HG03066 (cell line): ENCODE measurements at regions not wholly inside any gene's neighbourhood (a gene's known extent, or its start where the extent isn't known, plus 50 kb on each side); places are given as distances from the start of the nearest gene placed in this dataset.
"Not testable (repeated sequence)": the region's sequence is repeated elsewhere in the genome, so short reads cannot be mapped to it uniquely, and the experiment has no call there.

Source experiments
- ATAC-seq: cut with Tn5 transposase; IDR thresholded peaks from one replicate; pipeline ENCODE4 v1.9.1; 2021; ENCODE audit warnings: low read depth; ENCODE audit not compliant: unreplicated experiment

DNA sequence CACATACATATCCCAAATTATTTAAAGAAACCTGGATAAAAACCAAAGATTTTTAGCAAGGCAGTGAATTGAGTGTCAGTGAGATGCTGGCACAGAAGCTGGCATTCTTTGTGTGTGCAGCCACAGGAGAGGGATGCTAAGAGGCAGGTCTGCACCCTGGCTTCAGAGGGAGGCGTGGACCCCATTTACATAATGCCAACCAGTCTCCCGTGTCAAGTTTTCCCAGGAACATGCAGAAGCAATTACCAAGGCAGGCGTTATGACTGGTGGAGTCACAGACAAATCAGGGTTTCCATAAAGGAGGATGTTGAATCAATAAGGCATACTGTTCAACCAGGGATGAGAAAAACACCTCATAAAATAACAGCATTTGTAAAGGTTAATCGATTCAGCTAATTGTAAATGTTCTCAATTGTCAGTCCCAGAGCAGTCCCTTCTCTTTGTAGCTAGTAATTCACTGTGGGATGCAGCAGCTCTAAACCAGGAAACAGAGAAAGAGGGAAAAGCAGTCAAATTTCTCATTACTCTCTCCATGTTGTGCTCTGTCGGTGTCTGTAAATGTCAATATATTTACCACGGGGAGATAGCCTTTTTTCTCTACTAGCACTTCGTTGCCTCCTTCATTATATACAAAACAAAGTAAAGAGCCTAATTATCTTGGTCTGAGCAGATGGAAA is 452.4 kb upstream of the GRAMD2B start:
- ATAC-seq = no peak

DNA sequence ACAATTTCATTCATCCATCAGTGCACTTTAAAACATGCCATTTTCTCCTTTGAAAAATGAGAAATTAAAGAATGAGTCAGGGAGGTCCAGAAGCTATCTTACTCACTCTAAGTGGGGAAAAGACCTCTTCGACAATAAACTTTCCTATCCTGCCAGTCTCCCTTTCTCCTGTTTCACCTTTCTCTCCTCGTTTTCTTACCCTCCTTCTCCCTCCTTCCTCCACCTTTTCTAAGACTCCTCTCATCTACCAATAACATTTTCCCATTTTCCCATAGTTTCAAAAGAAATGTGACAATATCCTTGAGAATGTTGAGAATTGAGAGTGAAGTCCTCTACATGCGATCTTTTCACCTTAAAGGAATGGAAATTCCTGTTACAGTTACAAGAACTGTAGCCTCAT is 450.5 kb upstream of the GRAMD2B start:
- no peak for ATAC-seq

DNA sequence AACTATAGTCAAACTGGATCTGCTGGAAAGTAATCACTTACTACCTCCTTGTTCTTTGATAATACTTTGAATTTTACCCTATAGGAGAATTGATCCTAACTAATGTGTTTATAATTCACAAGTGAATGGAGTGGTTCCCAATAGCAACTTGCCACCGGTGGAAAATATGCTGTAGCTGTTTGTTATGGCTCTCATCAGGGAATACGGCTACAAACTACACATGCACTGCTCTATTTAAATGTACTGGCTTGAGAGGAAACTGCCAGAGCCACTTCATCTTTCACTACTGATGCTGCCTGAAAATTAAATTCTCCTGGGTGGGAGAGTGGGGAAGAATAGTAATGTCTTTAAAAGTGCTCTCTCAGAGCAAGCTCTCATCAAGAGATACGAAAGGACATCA is 448.5 kb upstream of the GRAMD2B start:
- ATAC-seq = no peak

DNA sequence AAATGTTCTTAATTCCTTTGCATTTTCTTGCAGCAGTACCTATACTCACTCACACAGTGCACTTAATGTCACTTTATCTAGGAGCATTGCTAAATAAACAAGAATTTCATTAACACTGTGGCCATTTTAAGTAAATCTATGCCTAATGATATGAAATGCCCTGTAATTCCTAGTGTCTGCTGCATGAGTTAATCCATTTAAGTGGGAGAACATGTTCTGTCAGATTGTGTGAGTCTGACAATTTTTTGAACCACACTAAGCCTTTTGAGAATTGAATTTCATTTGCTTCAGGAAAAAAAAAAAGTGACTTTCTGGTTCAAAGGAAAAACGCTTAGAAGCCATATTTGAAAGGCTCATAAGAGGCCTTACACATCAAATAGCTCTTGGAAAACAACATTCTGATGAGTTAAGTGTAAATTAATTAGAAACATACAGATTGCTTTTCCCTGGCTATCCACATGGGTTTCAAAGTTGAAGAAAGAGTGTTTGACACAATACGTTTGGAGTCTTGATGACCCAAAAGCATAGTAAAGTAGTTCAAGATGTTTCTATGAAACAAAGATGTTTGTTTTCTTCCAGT is 446.7 kb upstream of the GRAMD2B start:
- ATAC-seq = no peak

DNA sequence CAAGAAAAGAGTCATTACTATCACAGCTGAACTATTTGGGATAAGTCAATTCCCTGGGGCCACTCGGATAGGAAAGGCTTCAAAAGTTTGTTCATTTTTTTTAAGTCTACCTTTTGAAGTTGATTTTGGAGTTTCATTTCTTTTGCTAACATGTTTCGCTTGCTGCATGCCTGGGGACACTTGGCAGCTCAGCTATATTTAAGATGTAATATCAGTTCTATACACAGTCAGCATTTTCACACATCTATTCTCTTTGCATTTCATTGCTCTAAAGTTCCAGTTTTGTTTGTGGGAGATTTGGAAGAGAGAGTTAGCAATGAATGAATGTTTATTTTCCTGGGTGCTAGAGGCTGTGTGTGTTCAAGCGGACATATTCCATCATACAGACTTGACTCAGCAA is 445.2 kb upstream of the GRAMD2B start:
- no peak for ATAC-seq

DNA sequence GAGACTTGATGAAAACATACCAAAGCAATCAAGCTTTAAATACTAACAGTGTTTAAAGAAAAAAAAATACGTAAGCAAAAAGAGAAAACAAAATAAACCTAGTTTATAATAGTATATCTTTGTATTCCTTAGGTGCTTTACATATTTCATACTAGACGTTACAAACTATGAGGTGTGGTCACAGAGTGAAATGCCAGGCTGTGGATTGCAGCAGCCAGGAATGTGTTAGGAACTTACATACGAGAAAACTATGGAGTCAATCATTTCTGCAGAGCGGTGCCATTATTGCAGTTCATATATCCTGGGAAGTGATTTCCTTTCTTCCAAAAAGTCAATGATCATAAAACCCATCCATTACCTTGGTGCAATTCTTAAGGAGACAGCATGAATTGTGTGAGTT is 443.6 kb upstream of the GRAMD2B start:
- ATAC-seq = no peak

DNA sequence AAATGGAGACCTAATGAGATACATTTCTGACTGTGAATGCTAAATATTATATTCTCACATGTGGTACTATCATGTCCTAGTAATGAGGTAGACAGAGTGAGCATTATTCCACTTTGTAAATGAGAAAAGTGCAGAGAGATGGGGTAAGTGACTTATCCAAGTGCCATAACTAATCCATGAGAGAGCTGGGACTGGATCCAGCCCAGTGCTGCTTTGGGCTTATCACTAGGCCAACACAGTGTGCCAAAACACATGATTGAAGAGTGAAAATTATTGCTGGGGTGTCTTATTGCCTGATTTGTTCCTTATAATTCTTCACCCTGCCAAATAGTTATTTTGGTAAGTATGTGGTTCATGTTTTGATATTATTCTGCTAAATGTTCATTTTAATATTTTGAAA is 442.2 kb upstream of the GRAMD2B start:
- no peak for ATAC-seq

DNA sequence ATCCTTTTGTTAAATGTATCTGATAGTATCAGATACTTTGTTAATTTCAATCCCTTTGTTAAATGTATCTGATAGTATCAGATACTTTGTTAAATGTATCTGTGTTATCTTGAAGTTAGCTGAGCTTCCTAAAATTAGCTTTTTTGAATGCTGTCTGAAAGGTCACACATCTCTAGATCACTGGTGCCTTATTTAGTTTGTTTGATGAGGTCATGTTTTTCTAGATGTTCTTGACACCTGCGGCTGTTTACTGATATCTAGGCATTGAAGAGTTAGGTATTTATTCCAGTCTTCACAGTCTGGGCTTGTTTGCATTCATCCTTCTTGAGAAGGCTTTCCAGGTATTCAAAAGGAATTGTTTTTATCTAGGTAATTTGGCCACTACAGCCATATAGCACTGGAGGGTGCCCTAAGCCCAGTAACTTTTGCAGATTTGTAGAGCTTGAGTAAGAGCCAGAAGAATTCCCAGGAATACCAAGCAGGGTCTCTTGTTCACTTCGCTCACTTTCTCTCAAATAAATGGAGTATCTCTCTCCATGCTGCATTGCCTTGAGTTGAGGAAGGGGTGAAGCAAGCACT is 435.4 kb upstream of the GRAMD2B start:
- ATAC-seq = no peak

DNA sequence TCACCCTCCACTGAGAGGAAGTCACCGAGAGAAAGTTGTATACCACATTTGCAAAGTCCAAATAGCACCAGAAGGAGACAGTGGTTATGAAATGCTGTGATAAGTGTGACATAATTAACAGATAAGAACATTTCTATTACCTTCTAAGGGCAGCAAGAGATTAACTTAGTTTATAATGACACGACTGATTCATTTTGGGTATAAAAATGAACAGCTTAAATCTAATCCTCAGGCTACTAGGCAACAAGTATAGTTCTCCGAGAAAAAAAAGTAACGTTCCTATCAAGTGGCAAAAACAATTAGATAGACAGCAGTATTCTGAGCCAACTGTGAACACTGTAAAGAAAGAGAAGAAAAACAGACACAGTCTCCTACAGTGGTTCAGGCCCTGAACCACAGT is 431.2 kb upstream of the GRAMD2B start:
- ATAC-seq = no peak

DNA sequence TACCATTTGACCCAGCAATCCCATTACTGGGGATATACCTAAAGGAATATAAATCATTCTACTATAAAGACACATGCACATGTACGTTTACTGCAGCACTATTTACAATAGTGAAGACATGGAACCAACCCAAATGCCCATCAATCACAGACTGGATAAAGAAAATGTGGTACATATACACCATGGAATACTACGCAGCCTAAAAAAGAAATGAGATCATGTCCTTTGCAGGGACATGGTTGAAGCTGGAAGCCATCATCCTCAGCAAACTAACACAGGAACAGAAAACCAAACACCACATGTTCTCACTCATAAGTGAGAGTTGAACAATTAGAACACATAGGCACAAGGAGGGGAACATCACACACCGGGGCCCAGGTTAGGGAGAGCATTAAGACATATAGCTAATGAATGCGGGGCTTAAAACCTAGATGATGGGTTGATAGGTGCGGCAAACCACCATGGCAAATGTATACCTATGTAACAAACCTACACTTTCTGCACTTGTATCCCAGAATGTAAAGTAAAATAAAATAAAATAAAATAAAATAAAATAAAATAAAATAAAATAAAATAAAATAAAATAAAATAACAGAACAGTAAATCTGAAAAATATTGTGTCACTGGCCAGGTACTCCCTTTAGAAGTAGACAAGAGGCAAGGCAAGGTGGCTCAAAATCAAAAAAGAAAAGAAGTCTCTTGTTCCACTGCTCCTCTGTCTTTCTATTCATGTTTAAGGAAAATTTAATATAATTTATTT is 423.8 kb upstream of the GRAMD2B start:
- ATAC-seq = not testable (repeated sequence)

DNA sequence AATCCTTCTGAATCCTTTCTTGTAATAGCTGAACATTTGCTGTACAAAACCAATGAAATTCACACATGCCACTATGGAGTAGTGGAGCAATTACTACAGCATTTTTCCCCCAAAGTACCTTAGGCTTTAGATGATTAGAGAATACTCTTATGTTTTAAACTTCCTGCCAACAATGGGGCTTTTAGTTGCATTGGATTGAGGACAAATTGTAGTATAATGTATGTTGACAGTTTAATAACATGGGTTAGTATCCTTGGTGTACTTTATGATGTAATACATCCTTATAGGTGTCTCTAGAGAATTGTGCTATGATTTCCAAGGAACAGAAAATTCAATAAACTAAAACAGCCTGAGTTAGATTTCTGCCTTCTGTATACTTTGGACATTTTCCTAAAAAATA is 422.7 kb upstream of the GRAMD2B start:
- no peak for ATAC-seq

DNA sequence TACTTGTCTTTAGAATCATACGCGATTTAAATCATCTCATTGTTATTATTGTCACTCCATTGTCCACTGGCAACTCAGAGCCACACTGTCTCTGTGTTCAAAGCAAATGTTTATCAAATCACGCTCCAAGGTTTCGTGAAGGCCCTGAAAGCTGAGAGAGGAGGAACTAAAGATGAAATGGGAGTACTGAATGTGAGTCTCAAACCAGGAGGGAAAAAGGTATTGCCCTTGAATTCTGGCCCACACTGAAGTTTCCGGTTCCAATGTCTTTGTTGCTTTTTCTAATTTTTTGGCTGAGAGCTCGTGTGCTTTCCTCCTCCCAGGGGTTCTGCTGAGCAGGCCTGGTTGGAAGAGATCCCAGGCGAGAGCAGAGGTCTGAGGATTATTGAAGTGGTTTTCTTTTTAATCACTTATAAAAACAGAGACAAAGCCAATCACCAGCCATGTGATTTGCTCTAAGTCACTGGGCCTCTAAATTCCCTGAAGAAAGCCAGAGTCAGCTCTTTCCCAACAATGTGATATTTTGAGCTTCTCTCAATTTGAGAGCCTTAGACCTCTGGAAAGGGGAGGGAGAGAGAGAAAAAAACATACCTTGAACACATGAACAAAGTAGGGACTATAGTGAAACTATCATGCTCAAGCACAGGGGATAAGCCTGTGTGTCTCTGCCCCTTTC is 420.8 kb upstream of the GRAMD2B start:
- no peak for ATAC-seq

DNA sequence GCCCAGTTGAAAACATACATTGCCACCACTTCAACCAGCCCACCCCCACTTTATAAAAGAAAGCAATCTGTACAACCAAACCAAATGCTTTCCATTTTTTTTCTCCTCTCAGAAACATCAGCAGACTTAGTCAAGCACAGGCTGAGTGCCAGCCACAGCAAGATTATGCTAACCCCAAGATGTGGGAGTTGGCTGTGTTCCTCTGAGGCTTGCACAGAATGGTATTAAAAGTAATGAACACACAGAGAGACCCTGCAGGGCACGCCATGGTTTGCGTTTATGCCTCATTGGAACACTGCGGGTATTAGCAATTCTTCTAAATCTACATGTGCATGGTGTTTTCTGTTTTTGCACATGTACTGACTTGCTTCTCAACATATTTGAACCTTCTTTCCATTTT is 419.9 kb upstream of the GRAMD2B start:
- no peak for ATAC-seq

DNA sequence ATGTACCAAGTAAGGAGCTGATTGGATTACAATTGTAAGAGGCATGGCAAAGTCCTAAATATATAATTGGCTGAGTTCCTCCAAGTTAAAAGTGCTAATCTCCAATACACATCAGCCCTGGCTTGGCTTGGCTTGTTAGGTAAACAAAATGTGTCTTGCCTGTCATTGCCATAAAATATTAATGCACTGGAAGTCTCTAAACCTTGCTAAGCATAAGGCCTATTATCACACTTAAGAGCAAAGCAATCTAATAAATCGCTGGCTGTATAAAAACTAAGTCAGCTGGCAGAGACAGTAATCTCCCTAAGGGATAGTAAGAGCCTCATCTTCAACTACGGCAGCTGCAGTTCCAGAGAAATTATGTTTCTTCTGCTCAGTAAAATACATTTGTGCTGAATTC is 418.6 kb upstream of the GRAMD2B start:
- no peak for ATAC-seq

DNA sequence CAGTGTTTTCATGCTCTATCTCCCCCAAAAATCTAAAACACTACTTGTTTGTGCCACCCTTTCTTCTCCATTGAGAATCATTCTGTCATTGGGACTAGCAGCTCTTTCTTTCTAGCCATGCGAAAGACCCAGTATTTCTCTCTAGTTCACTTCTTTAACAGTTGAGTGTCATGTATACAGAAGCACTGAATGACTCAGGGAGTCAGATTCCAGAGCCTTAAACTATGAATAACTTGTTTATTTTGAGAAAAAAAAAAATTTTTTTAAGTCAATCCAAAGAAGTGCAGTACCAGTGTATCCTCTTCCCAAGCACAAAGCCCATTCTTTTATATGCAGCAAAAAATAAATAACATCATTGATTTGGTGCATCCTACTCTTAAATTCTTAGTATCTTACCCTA is 415.4 kb upstream of the GRAMD2B start:
- no peak for ATAC-seq

DNA sequence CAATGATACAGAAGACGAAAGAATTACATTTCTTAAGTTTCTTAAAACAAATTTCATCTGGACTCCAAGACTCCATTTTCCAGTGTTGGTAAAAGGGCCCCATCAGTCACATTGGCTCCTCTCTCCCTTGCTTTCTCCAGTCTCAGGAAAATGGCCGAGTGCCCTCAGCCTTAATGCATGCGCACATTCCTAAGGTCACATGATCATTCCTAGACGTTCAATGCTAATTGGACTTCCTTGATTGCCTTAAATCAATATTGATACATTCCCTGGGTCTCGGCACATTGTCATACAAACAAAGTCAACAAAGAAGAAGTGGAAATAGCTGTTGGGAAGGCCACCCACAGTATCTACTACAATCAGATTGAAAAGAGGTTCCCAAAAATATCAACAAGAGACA is 413.6 kb upstream of the GRAMD2B start:
- ATAC-seq = no peak

DNA sequence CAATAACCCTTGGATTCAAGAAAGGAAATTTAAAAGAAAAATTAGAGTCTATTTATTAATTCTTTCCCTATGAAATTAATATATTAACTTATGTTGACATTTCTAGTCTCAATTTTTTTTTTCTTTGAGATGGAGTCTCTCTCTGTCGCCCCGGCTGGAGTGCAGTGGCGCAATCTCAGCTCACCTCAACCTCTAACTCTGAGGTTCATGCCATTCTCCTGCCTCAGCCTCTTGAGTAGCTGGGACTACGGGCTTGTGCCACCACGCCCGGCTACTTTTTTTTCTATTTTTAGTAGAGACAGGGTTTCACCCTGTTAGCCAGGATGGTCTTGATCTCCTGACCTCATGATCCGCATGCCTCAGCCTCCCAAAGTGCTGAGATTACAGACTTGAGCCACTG is 411.7 kb upstream of the GRAMD2B start:
- ATAC-seq = not testable (repeated sequence)

DNA sequence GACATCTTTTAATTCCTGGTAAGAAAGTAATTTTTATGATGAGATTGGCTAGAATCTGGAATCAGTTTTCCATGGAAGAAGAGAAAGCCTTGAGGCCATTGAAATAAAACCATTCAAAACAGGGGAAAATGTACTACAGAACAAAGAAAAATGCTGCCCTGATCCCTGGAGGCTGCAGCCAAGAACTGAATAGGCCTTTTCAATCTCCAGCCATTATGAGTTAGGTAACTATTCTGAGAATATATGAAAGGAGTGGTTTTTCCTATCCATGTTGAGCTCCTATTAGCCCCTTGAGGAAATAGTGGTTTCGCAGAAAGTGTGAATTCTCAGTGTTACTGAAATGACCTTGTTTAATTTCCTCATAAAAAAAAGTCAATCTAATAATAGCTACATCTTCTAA is 408.5 kb upstream of the GRAMD2B start:
- no peak for ATAC-seq

DNA sequence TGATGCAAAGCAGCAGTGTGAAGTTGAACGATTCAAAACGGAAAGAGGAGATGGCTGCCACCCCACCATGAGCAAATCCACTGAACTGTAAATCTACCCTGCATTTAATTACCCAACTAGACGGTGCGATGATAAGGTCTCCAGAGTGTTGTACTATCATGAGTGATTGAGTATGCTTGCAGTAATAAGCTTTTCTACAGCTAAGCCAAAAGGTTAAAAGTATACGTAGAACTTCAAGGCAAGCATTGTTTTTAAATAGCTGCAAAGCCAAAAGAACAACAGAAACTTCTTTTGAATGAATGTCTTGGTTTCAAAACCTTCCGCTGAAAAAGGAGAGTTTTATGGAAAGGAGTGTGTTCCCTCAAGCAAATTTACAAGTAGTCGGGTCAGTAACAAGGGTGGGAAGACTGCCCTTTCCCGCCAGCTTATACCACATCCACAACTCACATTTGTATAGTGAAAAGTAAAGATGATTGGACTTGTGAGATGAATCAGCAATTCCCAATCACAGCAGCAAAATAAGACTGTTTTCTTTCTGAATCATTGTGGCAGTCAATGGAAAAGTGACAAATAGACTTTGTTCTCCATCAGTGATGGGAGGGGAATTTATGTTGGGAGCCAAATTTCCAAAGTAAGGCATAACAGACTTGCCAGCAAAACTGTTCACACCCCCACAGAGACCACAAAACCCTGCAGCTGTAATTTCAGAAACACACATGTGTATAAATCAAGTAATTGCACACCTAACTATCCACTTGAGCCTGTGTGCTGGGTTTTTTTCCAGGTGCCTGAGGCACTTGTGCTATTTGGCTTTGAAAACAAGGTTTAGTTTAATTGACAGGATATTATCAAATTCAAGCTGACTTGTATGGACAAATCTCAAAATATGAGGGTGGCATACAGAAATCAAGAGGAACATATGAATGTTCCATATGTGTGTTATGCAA is 407.7 kb upstream of the GRAMD2B start:
- no peak for ATAC-seq

DNA sequence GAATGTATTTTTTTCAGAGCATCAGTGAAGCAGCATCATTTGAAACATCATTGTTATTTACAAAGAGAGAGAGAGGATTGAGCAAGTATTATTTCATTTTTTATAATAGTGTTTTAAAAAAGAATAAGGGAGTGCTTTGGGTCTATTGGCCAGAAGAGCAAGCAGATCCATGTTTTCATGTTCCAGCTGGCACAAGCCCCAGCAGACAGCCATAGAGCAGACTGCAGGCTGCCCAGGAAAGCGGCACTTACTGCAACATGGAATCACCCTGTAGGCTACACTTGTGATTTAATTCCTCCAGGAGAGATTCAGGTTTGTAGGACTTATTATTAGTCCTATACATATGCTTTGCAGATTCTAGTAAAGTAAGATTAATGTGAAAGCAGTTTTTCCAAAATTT is 407.0 kb upstream of the GRAMD2B start:
- ATAC-seq = no peak
